ENCODE measurements at regions not wholly inside any gene's neighbourhood (a gene's known extent, or its start where the extent isn't known, plus 50 kb on each side); places are given as distances from the start of the nearest gene placed in this dataset.
A peak's percentile ranks its signal among the peaks of the same experiment; 100 is the strongest.

GRCh38 chr2:12227941-12228608, 481.6 kb downstream of the LPIN1 start:
- TF ChIP-seq GATA3 (IDR thresholded peaks at IDR 0.05; ENCODE audit: low read depth, low read length): no peak
- TF ChIP-seq GATA2 (IDR thresholded peaks at IDR 0.05; ENCODE audit: low read depth, low read length): no peak

GRCh38 chr2:12231288-12231687, 484.9 kb downstream of the LPIN1 start:
- TF ChIP-seq GATA3 (IDR thresholded peaks at IDR 0.05; ENCODE audit: low read depth, low read length) (no peak), GATA2 (IDR thresholded peaks at IDR 0.05; ENCODE audit: low read depth, low read length) (no peak)

GRCh38 chr2:12232876-12233275, 483.9 kb upstream of the TRIB2 start:
- TF ChIP-seq GATA3 (IDR thresholded peaks at IDR 0.05; ENCODE audit: low read depth, low read length) (no peak), GATA2 (IDR thresholded peaks at IDR 0.05; ENCODE audit: low read depth, low read length) (no peak)

- no peak for TF ChIP-seq GATA2 (IDR thresholded peaks at IDR 0.05; ENCODE audit: low read depth, low read length)
- no peak for TF ChIP-seq GATA3 (IDR thresholded peaks at IDR 0.05; ENCODE audit: low read depth, low read length)
These were observed 480.4 kb upstream of the TRIB2 start for GRCh38 chr2:12236136-12236844.

- TF ChIP-seq GATA3 (IDR thresholded peaks at IDR 0.05; ENCODE audit: low read depth, low read length) (no peak), GATA2 (IDR thresholded peaks at IDR 0.05; ENCODE audit: low read depth, low read length) (no peak)
These were observed 476.5 kb upstream of the TRIB2 start for GRCh38 chr2:12240206-12240605.

- TF ChIP-seq GATA2 (IDR thresholded peaks at IDR 0.05; ENCODE audit: low read depth, low read length) (no peak), GATA3 (IDR thresholded peaks at IDR 0.05; ENCODE audit: low read depth, low read length) (no peak)
These were observed 473.4 kb upstream of the TRIB2 start for GRCh38 chr2:12243381-12243780.

- TF ChIP-seq GATA3 (IDR thresholded peaks at IDR 0.05; ENCODE audit: low read depth, low read length) (no peak), GATA2 (IDR thresholded peaks at IDR 0.05; ENCODE audit: low read depth, low read length) (no peak)
These were observed 472.7 kb upstream of the TRIB2 start for GRCh38 chr2:12244070-12244469.

GRCh38 chr2:12251121-12251520, 465.6 kb upstream of the TRIB2 start:
- no peak for TF ChIP-seq GATA2 (IDR thresholded peaks at IDR 0.05; ENCODE audit: low read depth, low read length)
- TF ChIP-seq GATA3 (IDR thresholded peaks at IDR 0.05; ENCODE audit: low read depth, low read length): no peak

- TF ChIP-seq GATA3 (IDR thresholded peaks at IDR 0.05; ENCODE audit: low read depth, low read length) (peak; percentile 45; the same call in 1 of the 2 replicates), GATA2 (IDR thresholded peaks at IDR 0.05; ENCODE audit: low read depth, low read length) (no peak)
These were observed 465.0 kb upstream of the TRIB2 start for GRCh38 chr2:12251749-12252148.

GRCh38 chr2:12253167-12253778, 463.5 kb upstream of the TRIB2 start:
- TF ChIP-seq GATA3 (IDR thresholded peaks at IDR 0.05; ENCODE audit: low read depth, low read length): no peak
- TF ChIP-seq GATA2 (IDR thresholded peaks at IDR 0.05; ENCODE audit: low read depth, low read length): no peak

GRCh38 chr2:12254280-12254860, 462.4 kb upstream of the TRIB2 start:
- no peak for TF ChIP-seq GATA3 (IDR thresholded peaks at IDR 0.05; ENCODE audit: low read depth, low read length)

- TF ChIP-seq GATA3 (IDR thresholded peaks at IDR 0.05; ENCODE audit: low read depth, low read length): no peak
- TF ChIP-seq GATA2 (IDR thresholded peaks at IDR 0.05; ENCODE audit: low read depth, low read length): no peak
These were observed 460.5 kb upstream of the TRIB2 start for GRCh38 chr2:12256206-12256605.

- TF ChIP-seq GATA3 (IDR thresholded peaks at IDR 0.05; ENCODE audit: low read depth, low read length): no peak
- no peak for TF ChIP-seq GATA2 (IDR thresholded peaks at IDR 0.05; ENCODE audit: low read depth, low read length)
These were observed 459.3 kb upstream of the TRIB2 start for GRCh38 chr2:12257476-12257875.

- no peak for TF ChIP-seq GATA3 (IDR thresholded peaks at IDR 0.05; ENCODE audit: low read depth, low read length)
- no peak for TF ChIP-seq GATA2 (IDR thresholded peaks at IDR 0.05; ENCODE audit: low read depth, low read length)
These were observed 457.2 kb upstream of the TRIB2 start for GRCh38 chr2:12259493-12259892.

Measured in SH-SY5Y (cell line).